ENCODE measurements at regions not wholly inside any gene's neighbourhood (a gene's known extent, or its start where the extent isn't known, plus 50 kb on each side); places are given as distances from the start of the nearest gene placed in this dataset.

- in situ Hi-C loops (cut with HindIII; ENCODE audit: low pct_ligation_motif_present, low pct_unique_long_range_greater_than_20kb, low sequenced_read_pairs) = no loop called here
- no peak for DNase-seq
Measured at GRCh38 chr1:34398241-34398915, 221.7 kb downstream of the C1orf94 start.

GRCh38 chr1:34398916-34399275 is 222.2 kb downstream of the C1orf94 start:
- DNase-seq = no peak
- in situ Hi-C loops (cut with HindIII; ENCODE audit: low pct_ligation_motif_present, low pct_unique_long_range_greater_than_20kb, low sequenced_read_pairs) = no loop called here

- DNase-seq = no peak
- in situ Hi-C loops (cut with HindIII; ENCODE audit: low pct_ligation_motif_present, low pct_unique_long_range_greater_than_20kb, low sequenced_read_pairs) = no loop called here
Measured at GRCh38 chr1:34400675-34401074, 224.0 kb downstream of the C1orf94 start.

GRCh38 chr1:34403156-34403555 is 226.4 kb downstream of the C1orf94 start:
- DNase-seq = no peak
- in situ Hi-C loops (cut with HindIII; ENCODE audit: low pct_ligation_motif_present, low pct_unique_long_range_greater_than_20kb, low sequenced_read_pairs) = no loop called here

- no peak for DNase-seq
- in situ Hi-C loops (cut with HindIII; ENCODE audit: low pct_ligation_motif_present, low pct_unique_long_range_greater_than_20kb, low sequenced_read_pairs) = no loop called here
Measured at GRCh38 chr1:34404804-34405203, 228.1 kb downstream of the C1orf94 start.

- DNase-seq = no peak
- in situ Hi-C loops (cut with HindIII; ENCODE audit: low pct_ligation_motif_present, low pct_unique_long_range_greater_than_20kb, low sequenced_read_pairs) = no loop called here
Measured at GRCh38 chr1:34405266-34405959, 228.7 kb downstream of the C1orf94 start.

- in situ Hi-C loops (cut with HindIII; ENCODE audit: low pct_ligation_motif_present, low pct_unique_long_range_greater_than_20kb, low sequenced_read_pairs) = no loop called here
- DNase-seq = no peak
Measured at GRCh38 chr1:34406377-34406776, 229.7 kb downstream of the C1orf94 start.

GRCh38 chr1:34406833-34407539 is 230.3 kb downstream of the C1orf94 start:
- in situ Hi-C loops (cut with HindIII; ENCODE audit: low pct_ligation_motif_present, low pct_unique_long_range_greater_than_20kb, low sequenced_read_pairs) = no loop called here
- DNase-seq = no peak

- in situ Hi-C loops (cut with HindIII; ENCODE audit: low pct_ligation_motif_present, low pct_unique_long_range_greater_than_20kb, low sequenced_read_pairs) = no loop called here
- no peak for DNase-seq
Measured at GRCh38 chr1:34408011-34408410, 231.3 kb downstream of the C1orf94 start.

GRCh38 chr1:34409689-34410229 is 233.1 kb downstream of the C1orf94 start:
- in situ Hi-C loops (cut with HindIII; ENCODE audit: low pct_ligation_motif_present, low pct_unique_long_range_greater_than_20kb, low sequenced_read_pairs) = no loop called here
- DNase-seq = no peak

- DNase-seq = no peak
- in situ Hi-C loops (cut with HindIII; ENCODE audit: low pct_ligation_motif_present, low pct_unique_long_range_greater_than_20kb, low sequenced_read_pairs) = no loop called here
Measured at GRCh38 chr1:34412598-34413370, 236.1 kb downstream of the C1orf94 start.

GRCh38 chr1:34415140-34415539 is 238.4 kb downstream of the C1orf94 start:
- in situ Hi-C loops (cut with HindIII; ENCODE audit: low pct_ligation_motif_present, low pct_unique_long_range_greater_than_20kb, low sequenced_read_pairs) = no loop called here
- DNase-seq = no peak

- in situ Hi-C loops (cut with HindIII; ENCODE audit: low pct_ligation_motif_present, low pct_unique_long_range_greater_than_20kb, low sequenced_read_pairs) = no loop called here
- DNase-seq = no peak
Measured at GRCh38 chr1:34418166-34418565, 241.5 kb downstream of the C1orf94 start.

- in situ Hi-C loops (cut with HindIII; ENCODE audit: low pct_ligation_motif_present, low pct_unique_long_range_greater_than_20kb, low sequenced_read_pairs) = no loop called here
- DNase-seq = no peak
Measured at GRCh38 chr1:34419663-34420136, 243.0 kb downstream of the C1orf94 start.

- in situ Hi-C loops (cut with HindIII; ENCODE audit: low pct_ligation_motif_present, low pct_unique_long_range_greater_than_20kb, low sequenced_read_pairs) = no loop called here
- no peak for DNase-seq
Measured at GRCh38 chr1:34425046-34425445, 248.3 kb downstream of the C1orf94 start.

- no peak for DNase-seq
- in situ Hi-C loops (cut with HindIII; ENCODE audit: low pct_ligation_motif_present, low pct_unique_long_range_greater_than_20kb, low sequenced_read_pairs) = no loop called here
Measured at GRCh38 chr1:34425785-34426184, 249.1 kb downstream of the C1orf94 start.

GRCh38 chr1:34426325-34426896 is 249.7 kb downstream of the C1orf94 start:
- no peak for DNase-seq
- in situ Hi-C loops (cut with HindIII; ENCODE audit: low pct_ligation_motif_present, low pct_unique_long_range_greater_than_20kb, low sequenced_read_pairs) = no loop called here

- in situ Hi-C loops (cut with HindIII; ENCODE audit: low pct_ligation_motif_present, low pct_unique_long_range_greater_than_20kb, low sequenced_read_pairs) = no loop called here
Measured at GRCh38 chr1:34427170-34427569, 250.5 kb downstream of the C1orf94 start.

More at GRCh38 chr1:34427170-34427569, 250.5 kb downstream of the C1orf94 start:
- DNase-seq = no peak

All from ACHN (cell line).